ENCODE measurements at regions not wholly inside any gene's neighbourhood (a gene's known extent, or its start where the extent isn't known, plus 50 kb on each side); places are given as distances from the start of the nearest gene placed in this dataset.

GRCh38 chr12:94070520-94070919 lies 77.9 kb upstream of the PLXNC1 start:
- ChIA-PET POLR2A (no interaction called here), CTCF (interaction anchor here (1.3 kb wide), 1 partner anchor 32 kb away, joined by 3 read pairs; no protein-coding TSS in a partner anchor)

GRCh38 chr12:94071258-94071657 lies 77.1 kb upstream of the PLXNC1 start:
- DNase-seq (ENCODE audit: low read depth, low spot score) = no peak
- no peak overlapping the region for H3K4me3 ChIP-seq (ENCODE audit: low read depth, low read length)
- ChIA-PET CTCF (interaction anchor here (1.0 to 1.5 kb wide), 3 partner anchors 29 to 304 kb away, joined by 3 to 5 read pairs (median 3); no protein-coding TSS in a partner anchor), POLR2A (no interaction called here)
- TF ChIP-seq CTCF (IDR thresholded peaks at IDR 0.05; ENCODE audit: insufficient read depth, low read length, missing control alignments) = no peak

More at GRCh38 chr12:94070520-94070919, 77.9 kb upstream of the PLXNC1 start:
- no peak for DNase-seq (ENCODE audit: low read depth, low spot score)
- TF ChIP-seq CTCF (IDR thresholded peaks at IDR 0.05; ENCODE audit: insufficient read depth, low read length, missing control alignments) = no peak
- no peak overlapping the region for H3K4me3 ChIP-seq (ENCODE audit: low read depth, low read length)

GRCh38 chr12:94073441-94074051 lies 74.8 kb upstream of the PLXNC1 start:
- CTCF ChIA-PET = interaction anchor here (0.8 to 9.7 kb wide), 5 partner anchors 9 to 306 kb away, joined by 3 to 76 read pairs (median 5); no protein-coding TSS in a partner anchor
- no peak for TF ChIP-seq CTCF (IDR thresholded peaks at IDR 0.05; ENCODE audit: insufficient read depth, low read length, missing control alignments)
- POLR2A ChIA-PET = interaction anchor here (0.6 kb wide), 1 partner anchor 571 kb away, joined by 4 read pairs; no protein-coding TSS in a partner anchor
- DNase-seq (ENCODE audit: low read depth, low spot score) = no peak
- no peak overlapping the region for H3K4me3 ChIP-seq (ENCODE audit: low read depth, low read length)

- no peak overlapping the region for H3K4me3 ChIP-seq (ENCODE audit: low read depth, low read length)
- TF ChIP-seq CTCF (IDR thresholded peaks at IDR 0.05; ENCODE audit: insufficient read depth, low read length, missing control alignments) = no peak
- ChIA-PET CTCF (interaction anchor here (0.9 to 9.7 kb wide), 30 partner anchors 9 to 571 kb away, joined by 3 to 76 read pairs (median 5); partner anchors contain the start of gene SOCS2), POLR2A (interaction anchor here (0.6 kb wide), 1 partner anchor 194 kb away, joined by 6 read pairs; no protein-coding TSS in a partner anchor)
- DNase-seq (ENCODE audit: low read depth, low spot score) = no peak
Measured at GRCh38 chr12:94074216-94074979, 74.0 kb upstream of the PLXNC1 start.

- ChIA-PET POLR2A (interaction anchor here (0.6 kb wide), 1 partner anchor 195 kb away, joined by 6 read pairs; no protein-coding TSS in a partner anchor), CTCF (interaction anchor here (0.6 to 9.7 kb wide), 41 partner anchors 9 to 593 kb away, joined by 3 to 76 read pairs (median 4); partner anchors contain the start of gene SOCS2)
- DNase-seq (ENCODE audit: low read depth, low spot score) = peak; percentile 72
- H3K4me3 ChIP-seq (ENCODE audit: low read depth, low read length) = no peak overlapping the region
- TF ChIP-seq CTCF (IDR thresholded peaks at IDR 0.05; ENCODE audit: insufficient read depth, low read length, missing control alignments) = peak; percentile 64
Measured at GRCh38 chr12:94074980-94075629, 73.3 kb upstream of the PLXNC1 start.

All from AG04449 (cell line).